ENCODE measurements at regions not wholly inside any gene's neighbourhood (a gene's known extent, or its start where the extent isn't known, plus 50 kb on each side); places are given as distances from the start of the nearest gene placed in this dataset.

DNA sequence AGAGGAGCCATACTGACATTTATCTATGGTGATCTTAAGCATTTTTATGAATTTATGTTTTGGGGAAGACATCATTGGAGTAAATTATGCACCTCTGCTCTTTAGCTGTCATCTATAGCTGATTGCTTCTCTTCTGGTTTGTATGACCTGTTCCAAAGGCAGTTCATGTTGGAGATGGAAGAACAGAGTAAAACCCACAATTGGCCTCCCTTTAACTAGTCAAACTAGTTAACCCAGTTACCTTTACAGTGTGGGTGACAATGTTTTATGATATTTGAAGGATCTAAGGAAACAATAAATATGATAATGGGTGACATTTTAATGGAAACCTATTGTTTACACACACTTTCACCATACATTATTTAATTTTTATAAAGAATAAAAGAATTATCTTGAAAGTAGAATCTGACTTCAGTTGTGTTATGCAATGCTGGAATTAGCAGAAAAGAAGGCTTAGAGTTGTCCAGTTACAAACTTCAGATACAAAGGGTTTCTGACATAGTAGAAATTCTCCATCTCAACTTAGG, 263.5 kb downstream of the NFKBIZ start:
- no peaks in the 10 kb centered on the region for H3K27me3 ChIP-seq (replicated peaks; ENCODE audit: insufficient read depth, low read length)
- no peak overlapping the region for H3K4me2 ChIP-seq (ENCODE audit: low read depth, low read length)
- H3K9me3 ChIP-seq (replicated peaks; ENCODE audit: insufficient read depth, low read length) = no peaks in the 10 kb centered on the region
- no peaks in the 10 kb centered on the region for H3K36me3 ChIP-seq (replicated peaks; ENCODE audit: insufficient read depth, low read length)
- no peaks in the 10 kb centered on the region for H4K20me1 ChIP-seq (ENCODE audit: insufficient read depth, low read length)
- no peak overlapping the region for H3K9ac ChIP-seq (ENCODE audit: low read length)
- no peaks in the 10 kb centered on the region for H3F3A ChIP-seq (ENCODE audit: insufficient read depth, low read length)
- H3K4me1 ChIP-seq (ENCODE audit: low read length) = no peaks in the 10 kb centered on the region
- no peaks in the 10 kb centered on the region for H3K9me2 ChIP-seq (replicated peaks; ENCODE audit: insufficient read depth, low read length)
- no peak overlapping the region for H3K4me3 ChIP-seq (ENCODE audit: low read length)
- H3K27ac ChIP-seq (ENCODE audit: low read length) = no peak overlapping the region
- H2AFZ ChIP-seq (ENCODE audit: low read length) = no peak overlapping the region
- no peaks in the 10 kb centered on the region for H3K79me2 ChIP-seq (ENCODE audit: low read length)
- no peak for TF ChIP-seq EZH2 (optimal IDR thresholded peaks at IDR 0.05; ENCODE audit: low read depth, low read length)
- TF ChIP-seq EZH2phosphoT487 (IDR thresholded peaks at IDR 0.05; ENCODE audit: low read length) = no peak
- TF ChIP-seq, protein P1, sequence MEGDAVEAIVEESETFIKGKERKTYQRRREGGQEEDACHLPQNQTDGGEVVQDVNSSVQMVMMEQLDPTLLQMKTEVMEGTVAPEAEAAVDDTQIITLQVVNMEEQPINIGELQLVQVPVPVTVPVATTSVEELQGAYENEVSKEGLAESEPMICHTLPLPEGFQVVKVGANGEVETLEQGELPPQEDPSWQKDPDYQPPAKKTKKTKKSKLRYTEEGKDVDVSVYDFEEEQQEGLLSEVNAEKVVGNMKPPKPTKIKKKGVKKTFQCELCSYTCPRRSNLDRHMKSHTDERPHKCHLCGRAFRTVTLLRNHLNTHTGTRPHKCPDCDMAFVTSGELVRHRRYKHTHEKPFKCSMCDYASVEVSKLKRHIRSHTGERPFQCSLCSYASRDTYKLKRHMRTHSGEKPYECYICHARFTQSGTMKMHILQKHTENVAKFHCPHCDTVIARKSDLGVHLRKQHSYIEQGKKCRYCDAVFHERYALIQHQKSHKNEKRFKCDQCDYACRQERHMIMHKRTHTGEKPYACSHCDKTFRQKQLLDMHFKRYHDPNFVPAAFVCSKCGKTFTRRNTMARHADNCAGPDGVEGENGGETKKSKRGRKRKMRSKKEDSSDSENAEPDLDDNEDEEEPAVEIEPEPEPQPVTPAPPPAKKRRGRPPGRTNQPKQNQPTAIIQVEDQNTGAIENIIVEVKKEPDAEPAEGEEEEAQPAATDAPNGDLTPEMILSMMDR (IDR thresholded peaks at IDR 0.05; ENCODE audit: low read length) = no peak
- no peak for DNase-seq

DNA sequence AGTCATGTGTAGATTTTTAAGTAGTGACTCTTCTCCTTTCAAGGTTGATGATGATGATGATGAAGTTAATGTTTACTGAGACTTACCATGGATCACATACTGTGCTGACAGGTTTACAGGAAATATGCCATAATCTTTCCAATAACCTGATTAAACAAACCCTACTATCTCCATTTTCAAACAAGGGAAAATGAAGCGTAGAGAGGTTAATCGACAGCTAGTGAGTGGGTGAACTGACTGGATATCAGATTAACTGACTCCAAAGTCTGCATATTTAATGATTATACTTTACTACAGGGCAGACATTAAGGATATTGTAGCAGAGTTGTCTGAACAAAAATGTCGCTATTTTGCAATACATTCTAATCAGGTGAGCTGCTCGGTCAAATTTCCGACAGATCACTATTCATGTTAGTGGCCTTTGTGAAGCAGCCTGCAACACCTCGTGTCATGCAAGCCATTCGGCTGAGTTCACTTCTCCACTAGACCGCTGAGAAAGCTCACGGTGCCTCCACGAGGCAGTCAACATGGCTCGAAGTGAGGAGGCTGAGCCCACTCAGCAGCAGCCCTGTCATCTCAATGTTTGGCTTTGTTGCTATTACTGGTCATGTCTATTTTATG, 264.2 kb downstream of the NFKBIZ start:
- Histone ChIP-seq H3K4me3 (ENCODE audit: low read length) (no peak overlapping the region), H3K27ac (ENCODE audit: low read length) (no peak overlapping the region), H3K9ac (ENCODE audit: low read length) (no peak overlapping the region), H2AFZ (ENCODE audit: low read length) (no peak overlapping the region), H3K27me3 (replicated peaks; ENCODE audit: insufficient read depth, low read length) (no peaks in the 10 kb centered on the region), H3K9me3 (replicated peaks; ENCODE audit: insufficient read depth, low read length) (no peaks in the 10 kb centered on the region), H4K20me1 (ENCODE audit: insufficient read depth, low read length) (no peaks in the 10 kb centered on the region), H3F3A (ENCODE audit: insufficient read depth, low read length) (no peaks in the 10 kb centered on the region), H3K4me2 (ENCODE audit: low read depth, low read length) (no peak overlapping the region), H3K79me2 (ENCODE audit: low read length) (no peaks in the 10 kb centered on the region), H3K4me1 (ENCODE audit: low read length) (no peaks in the 10 kb centered on the region), H3K9me2 (replicated peaks; ENCODE audit: insufficient read depth, low read length) (no peaks in the 10 kb centered on the region), H3K36me3 (replicated peaks; ENCODE audit: insufficient read depth, low read length) (no peaks in the 10 kb centered on the region)
- DNase-seq = no peak
- TF ChIP-seq, protein P1 (IDR thresholded peaks at IDR 0.05; ENCODE audit: low read length) = no peak
- TF ChIP-seq EZH2phosphoT487 (IDR thresholded peaks at IDR 0.05; ENCODE audit: low read length) (no peak), EZH2 (optimal IDR thresholded peaks at IDR 0.05; ENCODE audit: low read depth, low read length) (no peak)

DNA sequence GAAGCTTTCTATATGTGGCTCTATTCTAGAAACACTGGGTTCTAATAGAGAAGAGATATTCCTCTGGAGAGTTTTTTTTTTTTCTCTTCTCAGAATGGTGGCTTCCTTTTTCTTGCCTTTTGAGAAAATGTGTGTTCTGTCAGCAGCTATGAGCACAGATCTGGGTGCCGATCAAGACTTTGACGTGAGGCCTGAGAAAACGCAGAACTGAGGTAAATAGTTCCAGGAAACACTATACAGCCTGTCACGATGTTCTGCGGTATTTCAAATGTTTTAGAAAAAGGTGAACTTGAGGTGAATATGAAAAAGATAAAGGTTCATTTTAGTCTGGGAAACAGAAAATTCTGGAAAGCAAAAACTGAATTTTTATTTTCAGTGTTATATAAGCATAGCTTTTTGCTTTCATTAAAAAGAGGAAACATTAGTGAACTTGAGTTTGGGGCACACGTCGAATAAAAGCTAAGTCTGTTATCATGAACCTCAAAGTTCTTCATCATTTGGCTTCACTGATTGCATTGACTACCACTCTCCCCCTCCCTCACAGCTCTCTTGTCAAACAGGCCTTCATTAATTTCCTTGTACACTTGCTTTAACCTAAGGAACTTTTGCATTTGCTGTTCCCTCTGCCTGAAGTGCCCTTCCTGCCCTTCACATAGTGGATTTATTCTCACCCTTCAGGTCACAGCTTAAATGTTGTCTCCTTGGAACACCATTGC, 265.1 kb downstream of the NFKBIZ start:
- no peak overlapping the region for H3K9ac ChIP-seq (ENCODE audit: low read length)
- H3K79me2 ChIP-seq (ENCODE audit: low read length) = no peaks in the 10 kb centered on the region
- no peaks in the 10 kb centered on the region for H3K9me2 ChIP-seq (replicated peaks; ENCODE audit: insufficient read depth, low read length)
- TF ChIP-seq EZH2phosphoT487 (IDR thresholded peaks at IDR 0.05; ENCODE audit: low read length) = no peak
- TF ChIP-seq, protein P1 (IDR thresholded peaks at IDR 0.05; ENCODE audit: low read length) = no peak
- no peak for TF ChIP-seq EZH2 (optimal IDR thresholded peaks at IDR 0.05; ENCODE audit: low read depth, low read length)
- no peak for DNase-seq
- H3K4me2 ChIP-seq (ENCODE audit: low read depth, low read length) = no peak overlapping the region
- H3K27ac ChIP-seq (ENCODE audit: low read length) = no peak overlapping the region
- no peaks in the 10 kb centered on the region for H3K9me3 ChIP-seq (replicated peaks; ENCODE audit: insufficient read depth, low read length)
- H3K36me3 ChIP-seq (replicated peaks; ENCODE audit: insufficient read depth, low read length) = no peaks in the 10 kb centered on the region
- no peaks in the 10 kb centered on the region for H4K20me1 ChIP-seq (ENCODE audit: insufficient read depth, low read length)
- no peaks in the 10 kb centered on the region for H3K27me3 ChIP-seq (replicated peaks; ENCODE audit: insufficient read depth, low read length)
- no peaks in the 10 kb centered on the region for H3F3A ChIP-seq (ENCODE audit: insufficient read depth, low read length)
- H3K4me1 ChIP-seq (ENCODE audit: low read length) = no peaks in the 10 kb centered on the region
- no peak overlapping the region for H3K4me3 ChIP-seq (ENCODE audit: low read length)
- no peak overlapping the region for H2AFZ ChIP-seq (ENCODE audit: low read length)

Data from MM.1S (cell line).